Muscle layer of colon (tissue), 2 donors: ENCODE measurements at regions not wholly inside any gene's neighbourhood (a gene's known extent, or its start where the extent isn't known, plus 50 kb on each side); places are given as distances from the start of the nearest gene placed in this dataset.

Source experiments
- H3K27ac ChIP-seq: one replicate; pipeline ENCODE4 v1.7.0; 2013; ENCODE audit warnings: low read depth, mild to moderate bottlenecking, low read length, moderate library complexity
- H3K27me3 ChIP-seq, 2 donors: one replicate each; pipeline ENCODE4 v1.7.0; 2013; ENCODE audit warnings: low read length in 2 of 2, mild to moderate bottlenecking in 2 of 2; ENCODE audit not compliant: insufficient read depth in 2 of 2, control insufficient read depth in 1 of 2
- H3K36me3 ChIP-seq: one replicate; pipeline ENCODE4 v1.7.0; 2013; ENCODE audit warnings: mild to moderate bottlenecking, low read length; ENCODE audit not compliant: insufficient read depth
- H3K4me1 ChIP-seq: one replicate; pipeline ENCODE4 v1.7.0; 2013; ENCODE audit warnings: mild to moderate bottlenecking, low read length; ENCODE audit not compliant: insufficient read depth
- H3K4me3 ChIP-seq, 2 donors: one replicate each; pipeline ENCODE4 v1.7.0; 2013; ENCODE audit warnings: low read length in 2 of 2, low read depth in 1 of 2, mild to moderate bottlenecking in 1 of 2, moderate library complexity in 1 of 2
- H3K9ac ChIP-seq: one replicate; pipeline ENCODE4 v1.7.0; 2013; ENCODE audit warnings: low read length
- H3K9me3 ChIP-seq: one replicate; pipeline ENCODE4 v1.7.0; 2013; ENCODE audit warnings: mild to moderate bottlenecking, low read length
- donor health status: abdominal sarcoma.
- donor health status: Adenocarcinoma of cecum.

GRCh38 chr9:90245661-90246060 is 397.0 kb downstream of the DIRAS2 start:
- Histone ChIP-seq H3K27ac (no peak overlapping the region), H3K27me3 (no peaks in the 10 kb centered on the region), H3K9me3 (no peaks in the 10 kb centered on the region), H3K36me3 (no peaks in the 10 kb centered on the region), H3K9ac (no peak overlapping the region), H3K4me1 (no peaks in the 10 kb centered on the region), H3K4me3 (no peak overlapping the region)

- Histone ChIP-seq H3K27ac (no peak overlapping the region), H3K27me3 (no peaks in the 10 kb centered on the region), H3K9me3 (no peaks in the 10 kb centered on the region), H3K4me3 (no peak overlapping the region), H3K4me1 (no peaks in the 10 kb centered on the region), H3K36me3 (no peaks in the 10 kb centered on the region), H3K9ac (no peak overlapping the region)
These were observed 393.5 kb downstream of the DIRAS2 start for GRCh38 chr9:90249094-90249493.

- no peaks in the 10 kb centered on the region for H3K4me1 ChIP-seq
- H3K9ac ChIP-seq: no peak overlapping the region
- no peaks in the 10 kb centered on the region for H3K9me3 ChIP-seq
- no peak overlapping the region for H3K27ac ChIP-seq
- H3K27me3 ChIP-seq: no peaks in the 10 kb centered on the region
- no peak overlapping the region for H3K4me3 ChIP-seq
- no peaks in the 10 kb centered on the region for H3K36me3 ChIP-seq
These were observed 391.3 kb downstream of the DIRAS2 start for GRCh38 chr9:90251316-90251715.

GRCh38 chr9:90256345-90256744 is 386.3 kb downstream of the DIRAS2 start:
- Histone ChIP-seq H3K27ac (no peak overlapping the region), H3K9me3 (no peaks in the 10 kb centered on the region), H3K27me3 (no peaks in the 10 kb centered on the region), H3K9ac (no peak overlapping the region), H3K4me3 (no peak overlapping the region), H3K4me1 (no peaks in the 10 kb centered on the region), H3K36me3 (no peaks in the 10 kb centered on the region)

DNA sequence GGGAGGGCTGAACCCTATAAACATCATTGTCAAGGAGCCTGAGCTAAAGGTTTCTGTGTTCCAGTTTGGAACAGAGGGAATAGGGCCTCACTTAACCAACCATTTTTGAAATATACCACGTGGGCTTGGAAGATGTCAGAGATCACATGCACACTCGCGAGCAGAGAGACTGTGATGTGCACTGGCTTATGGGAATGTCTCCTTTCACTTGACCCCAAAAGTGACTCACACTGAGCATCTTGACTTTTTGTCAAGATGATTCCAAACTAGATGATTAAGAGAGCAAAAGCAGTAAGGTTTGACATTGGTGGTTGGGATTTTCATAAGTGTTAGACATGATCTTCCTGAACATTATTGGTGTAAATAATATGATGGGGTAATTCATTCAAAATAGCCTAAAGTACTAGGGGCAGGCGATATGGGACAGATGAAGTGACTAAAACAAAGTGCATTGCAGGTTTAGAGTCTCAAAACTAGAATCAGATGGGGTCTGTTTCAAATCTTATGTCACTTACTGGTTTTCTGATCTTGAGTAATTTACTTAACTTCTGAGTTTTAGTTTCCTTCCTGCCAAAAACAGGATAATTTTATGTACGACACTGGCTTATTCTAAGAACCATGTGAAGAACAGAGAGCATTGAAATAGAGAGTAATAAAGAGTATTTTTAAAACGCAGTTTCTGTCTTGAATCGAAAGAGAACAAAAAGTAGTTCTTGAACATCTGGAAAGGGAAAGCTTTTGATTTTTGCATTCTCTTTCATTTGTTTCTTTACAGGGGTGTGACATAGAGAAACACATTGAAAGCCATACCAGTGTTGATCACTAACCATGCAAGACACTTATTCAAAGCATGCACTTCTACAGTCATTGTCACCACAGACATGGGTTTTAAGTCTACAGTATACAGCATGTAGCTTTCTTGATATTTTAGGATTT is 383.0 kb downstream of the DIRAS2 start:
- no peaks in the 10 kb centered on the region for H3K36me3 ChIP-seq
- H3K27ac ChIP-seq: no peak overlapping the region
- no peaks in the 10 kb centered on the region for H3K27me3 ChIP-seq

DNA sequence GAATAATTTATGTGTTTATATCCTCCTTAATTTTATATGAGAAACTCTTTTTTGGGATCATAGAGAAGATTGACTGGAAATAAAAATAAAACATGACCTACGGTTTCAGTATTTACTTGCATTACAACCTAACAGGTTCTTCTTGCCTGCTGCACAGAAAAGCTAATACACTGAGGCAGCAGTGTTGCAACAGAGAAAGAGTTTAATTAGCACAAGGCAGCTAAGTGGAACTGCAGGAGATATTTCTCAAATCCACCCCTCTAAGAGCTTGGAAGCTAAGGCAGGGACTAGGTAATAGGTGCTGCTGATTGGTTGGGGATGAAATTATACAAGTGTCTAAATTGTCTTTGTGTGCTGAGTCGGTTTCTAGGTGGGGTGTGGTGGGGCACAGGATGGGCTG is 380.9 kb downstream of the DIRAS2 start:
- H3K4me1 ChIP-seq: no peaks in the 10 kb centered on the region
- H3K9me3 ChIP-seq: peaks cover 5% of the 10 kb centered on the region
- no peak overlapping the region for H3K27ac ChIP-seq
- no peak overlapping the region for H3K9ac ChIP-seq
- H3K4me3 ChIP-seq: no peak overlapping the region
- H3K36me3 ChIP-seq: no peaks in the 10 kb centered on the region
- H3K27me3 ChIP-seq: no peaks in the 10 kb centered on the region

More for the DNA sequence above, 383.0 kb downstream of the DIRAS2 start:
- Histone ChIP-seq H3K4me1 (no peaks in the 10 kb centered on the region), H3K9ac (no peak overlapping the region), H3K9me3 (peaks cover 5% of the 10 kb centered on the region), H3K4me3 (no peak overlapping the region)

GRCh38 chr9:90268613-90269012 is 374.0 kb downstream of the DIRAS2 start:
- Histone ChIP-seq H3K9me3 (no peaks in the 10 kb centered on the region), H3K27ac (no peak overlapping the region), H3K4me1 (no peaks in the 10 kb centered on the region), H3K36me3 (no peaks in the 10 kb centered on the region), H3K27me3 (no peaks in the 10 kb centered on the region), H3K4me3 (no peak overlapping the region), H3K9ac (no peak overlapping the region)

DNA sequence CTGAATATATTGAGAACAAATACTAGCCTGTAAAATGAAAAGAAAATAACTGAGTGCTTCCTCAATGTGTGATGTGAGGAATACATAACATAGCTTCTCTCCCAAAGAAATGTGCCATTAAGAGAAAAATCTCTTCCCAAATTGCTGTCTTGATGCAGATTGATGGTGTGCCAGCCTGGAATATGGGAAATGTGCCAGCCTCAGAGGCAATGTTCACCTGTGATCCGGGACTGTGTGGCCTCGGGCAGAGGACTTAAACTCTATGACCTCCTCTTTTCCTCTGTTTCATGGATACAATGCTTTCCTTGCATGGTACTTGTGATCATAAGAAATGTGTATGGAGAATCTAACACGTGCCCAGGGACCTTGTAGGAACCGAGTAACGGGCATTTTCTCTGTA is 370.9 kb downstream of the DIRAS2 start:
- Histone ChIP-seq H3K27me3 (no peaks in the 10 kb centered on the region), H3K36me3 (no peaks in the 10 kb centered on the region), H3K9me3 (no peaks in the 10 kb centered on the region), H3K4me3 (no peak overlapping the region), H3K4me1 (no peaks in the 10 kb centered on the region), H3K27ac (no peak overlapping the region), H3K9ac (no peak overlapping the region)

DNA sequence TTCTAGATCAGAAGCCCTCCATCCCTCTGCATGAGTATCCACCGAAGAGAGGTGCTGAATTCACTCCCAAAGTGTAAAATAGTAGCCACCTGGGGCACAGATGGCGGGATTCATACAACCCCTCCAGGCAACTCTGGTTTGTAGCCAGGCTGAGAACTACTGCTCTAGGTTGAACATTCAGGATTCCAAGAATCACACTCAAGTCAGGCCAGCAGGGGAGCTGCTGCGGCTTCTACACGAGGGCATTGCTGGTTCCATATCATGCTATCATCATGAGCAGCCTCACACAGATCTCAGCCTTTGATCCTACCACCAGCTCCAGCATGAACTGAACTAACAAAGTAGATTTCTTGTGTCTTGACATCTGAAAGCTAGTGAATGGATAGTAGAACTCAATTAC is 367.9 kb downstream of the DIRAS2 start:
- no peak overlapping the region for H3K9ac ChIP-seq
- H3K9me3 ChIP-seq: no peaks in the 10 kb centered on the region
- no peak overlapping the region for H3K27ac ChIP-seq
- H3K27me3 ChIP-seq: no peaks in the 10 kb centered on the region
- H3K4me3 ChIP-seq: no peak overlapping the region
- H3K36me3 ChIP-seq: no peaks in the 10 kb centered on the region
- H3K4me1 ChIP-seq: no peaks in the 10 kb centered on the region

GRCh38 chr9:90285946-90286345 is 356.7 kb downstream of the DIRAS2 start:
- Histone ChIP-seq H3K27ac (no peak overlapping the region), H3K4me1 (no peaks in the 10 kb centered on the region), H3K9me3 (no peaks in the 10 kb centered on the region), H3K4me3 (no peak overlapping the region), H3K36me3 (no peaks in the 10 kb centered on the region), H3K27me3 (no peaks in the 10 kb centered on the region), H3K9ac (no peak overlapping the region)

GRCh38 chr9:90287567-90288274 is 354.9 kb downstream of the DIRAS2 start:
- Histone ChIP-seq H3K36me3 (no peaks in the 10 kb centered on the region), H3K4me1 (no peaks in the 10 kb centered on the region), H3K9me3 (no peaks in the 10 kb centered on the region), H3K27ac (no peak overlapping the region), H3K9ac (no peak overlapping the region), H3K27me3 (no peaks in the 10 kb centered on the region), H3K4me3 (no peak overlapping the region)
